ENCODE measurements at regions not wholly inside any gene's neighbourhood (a gene's known extent, or its start where the extent isn't known, plus 50 kb on each side); places are given as distances from the start of the nearest gene placed in this dataset.

DNA sequence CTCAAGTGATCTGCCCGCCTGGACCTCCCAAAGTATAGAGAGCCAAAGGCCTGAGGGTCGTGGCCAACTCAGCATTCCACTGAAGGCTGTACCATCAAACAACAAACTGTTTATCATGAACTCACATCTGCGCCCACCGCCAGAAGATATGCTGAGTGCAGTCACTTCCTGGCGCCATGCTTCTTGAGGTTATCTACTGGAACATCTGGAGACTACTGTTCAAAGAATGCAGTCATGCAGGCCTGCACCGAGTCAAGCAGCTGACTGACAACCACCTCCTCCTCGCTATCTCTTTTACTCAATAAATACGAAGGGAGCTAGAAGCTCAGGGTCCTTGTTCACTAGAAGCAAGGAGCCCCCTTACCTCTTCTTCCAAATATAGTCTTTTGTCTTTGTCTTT, 473.9 kb upstream of the EEF2KMT start:
- H3K4me3 ChIP-seq (ENCODE audit: low read length): no peak overlapping the region
- TF ChIP-seq, protein P1, sequence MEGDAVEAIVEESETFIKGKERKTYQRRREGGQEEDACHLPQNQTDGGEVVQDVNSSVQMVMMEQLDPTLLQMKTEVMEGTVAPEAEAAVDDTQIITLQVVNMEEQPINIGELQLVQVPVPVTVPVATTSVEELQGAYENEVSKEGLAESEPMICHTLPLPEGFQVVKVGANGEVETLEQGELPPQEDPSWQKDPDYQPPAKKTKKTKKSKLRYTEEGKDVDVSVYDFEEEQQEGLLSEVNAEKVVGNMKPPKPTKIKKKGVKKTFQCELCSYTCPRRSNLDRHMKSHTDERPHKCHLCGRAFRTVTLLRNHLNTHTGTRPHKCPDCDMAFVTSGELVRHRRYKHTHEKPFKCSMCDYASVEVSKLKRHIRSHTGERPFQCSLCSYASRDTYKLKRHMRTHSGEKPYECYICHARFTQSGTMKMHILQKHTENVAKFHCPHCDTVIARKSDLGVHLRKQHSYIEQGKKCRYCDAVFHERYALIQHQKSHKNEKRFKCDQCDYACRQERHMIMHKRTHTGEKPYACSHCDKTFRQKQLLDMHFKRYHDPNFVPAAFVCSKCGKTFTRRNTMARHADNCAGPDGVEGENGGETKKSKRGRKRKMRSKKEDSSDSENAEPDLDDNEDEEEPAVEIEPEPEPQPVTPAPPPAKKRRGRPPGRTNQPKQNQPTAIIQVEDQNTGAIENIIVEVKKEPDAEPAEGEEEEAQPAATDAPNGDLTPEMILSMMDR (conservative IDR thresholded peaks at IDR 0.05; ENCODE audit: low read depth, low read length): no peak
- DNase-seq (ENCODE audit: low read depth): no peak

DNA sequence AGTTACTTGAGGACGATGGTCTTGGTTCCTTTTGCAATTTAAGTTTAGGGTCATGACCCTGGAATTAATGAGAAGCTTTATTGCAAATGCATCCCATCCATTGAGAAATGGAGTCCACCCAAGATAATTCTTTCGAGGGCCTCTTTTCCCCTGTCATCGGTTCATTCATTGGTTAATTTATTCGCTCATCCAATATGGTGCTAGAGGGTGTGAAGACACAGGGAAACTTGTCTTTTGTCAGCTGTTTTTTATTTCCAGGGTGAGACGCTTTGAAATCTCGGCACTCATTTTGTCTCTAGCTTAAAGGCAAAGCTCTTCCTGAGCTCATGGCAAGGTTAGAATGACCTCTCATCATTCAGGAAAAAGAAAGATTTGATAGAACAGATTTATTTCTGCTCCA, 464.2 kb upstream of the EEF2KMT start:
- no peak overlapping the region for H3K4me3 ChIP-seq (ENCODE audit: low read length)
- TF ChIP-seq, protein P1 (conservative IDR thresholded peaks at IDR 0.05; ENCODE audit: low read depth, low read length): no peak
- DNase-seq (ENCODE audit: low read depth): no peak

GRCh38 chr16:5560084-5560483, 462.5 kb upstream of the EEF2KMT start:
- no peak for DNase-seq (ENCODE audit: low read depth)
- TF ChIP-seq, protein P1 (conservative IDR thresholded peaks at IDR 0.05; ENCODE audit: low read depth, low read length): no peak
- no peak overlapping the region for H3K4me3 ChIP-seq (ENCODE audit: low read length)

DNA sequence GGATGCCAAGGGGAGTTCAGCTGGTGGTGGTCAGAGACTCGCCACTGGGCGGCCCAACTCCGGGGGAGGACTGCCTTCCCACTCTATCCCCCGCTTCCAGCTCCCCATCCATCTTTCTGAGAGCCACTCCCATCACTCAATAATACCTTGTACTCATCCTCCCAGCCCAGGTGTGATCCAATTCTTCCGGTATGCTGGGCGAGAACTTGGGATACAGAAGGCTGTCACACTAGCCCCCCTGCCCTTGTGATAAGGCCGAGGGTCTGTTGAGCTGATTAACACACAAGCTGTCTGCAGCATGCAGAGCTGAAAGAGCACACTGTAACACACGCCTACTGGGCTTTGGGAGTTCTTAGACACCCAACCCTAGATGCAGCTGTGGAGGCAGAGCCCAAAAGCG, 460.4 kb upstream of the EEF2KMT start:
- H3K4me3 ChIP-seq (ENCODE audit: low read length): no peak overlapping the region
- no peak for DNase-seq (ENCODE audit: low read depth)
- TF ChIP-seq, protein P1 (conservative IDR thresholded peaks at IDR 0.05; ENCODE audit: low read depth, low read length): no peak

GRCh38 chr16:5557448-5557847, 459.9 kb upstream of the EEF2KMT start:
- DNase-seq (ENCODE audit: low read depth): no peak
- no peak overlapping the region for H3K4me3 ChIP-seq (ENCODE audit: low read length)
- TF ChIP-seq, protein P1 (conservative IDR thresholded peaks at IDR 0.05; ENCODE audit: low read depth, low read length): no peak

DNA sequence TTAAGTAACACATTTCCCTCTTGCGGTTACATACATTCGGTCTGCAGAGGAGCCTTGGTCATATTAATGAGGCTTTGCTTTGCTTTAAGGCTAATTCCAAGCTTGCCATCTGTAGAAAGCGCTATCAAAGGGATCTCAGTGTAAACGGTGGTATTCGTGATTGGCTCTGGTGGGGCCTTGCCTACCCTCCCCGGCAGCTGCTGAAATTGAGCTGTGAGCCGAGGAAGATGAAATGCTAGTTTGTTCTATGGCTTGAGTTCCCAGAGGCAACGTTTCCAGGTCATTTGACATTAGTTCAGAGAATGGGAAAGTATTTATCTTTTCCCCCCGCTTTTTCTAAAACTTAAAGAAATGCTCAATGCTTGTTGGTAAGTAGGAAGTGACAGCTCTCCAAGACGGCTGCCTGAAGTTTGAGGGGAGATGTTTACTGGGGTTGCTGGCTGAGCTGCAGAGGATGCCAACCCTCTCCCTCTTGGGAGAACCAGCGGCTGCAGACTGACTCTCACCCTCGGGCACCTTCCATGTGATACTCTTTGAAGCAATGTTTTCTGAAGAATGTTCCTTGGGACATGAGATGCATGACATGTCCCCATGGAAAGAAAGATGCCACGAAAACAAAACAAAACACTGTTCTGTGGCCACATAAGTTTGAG, 458.7 kb upstream of the EEF2KMT start:
- no peak for DNase-seq (ENCODE audit: low read depth)
- TF ChIP-seq, protein P1 (conservative IDR thresholded peaks at IDR 0.05; ENCODE audit: low read depth, low read length): no peak
- H3K4me3 ChIP-seq (ENCODE audit: low read length): no peak overlapping the region

GRCh38 chr16:5551909-5552308, 454.3 kb upstream of the EEF2KMT start:
- DNase-seq (ENCODE audit: low read depth): no peak
- no peak overlapping the region for H3K4me3 ChIP-seq (ENCODE audit: low read length)
- TF ChIP-seq, protein P1 (conservative IDR thresholded peaks at IDR 0.05; ENCODE audit: low read depth, low read length): no peak
